OCI-LY7 (cell line): ENCODE measurements at regions not wholly inside any gene's neighbourhood (a gene's known extent, or its start where the extent isn't known, plus 50 kb on each side); places are given as distances from the start of the nearest gene placed in this dataset.

Experiments used
- BruUV-seq: library from RNA; stranded (reverse); fragments of 400-500 nt; replicated peaks from 2 replicates; lab custom pipeline; 2021; lab: Mats Ljungman, UMichigan
- CTCF ChIA-PET: fragments of 300-600 bp; sonication (Branson Sonifier 250); formaldehyde crosslinking; loops from one replicate; lab custom pipeline; 2022; ENCODE audit warnings: antibody characterized with exemption; ENCODE audit not compliant: unreplicated experiment; lab: Charles Lee
- POLR2A ChIA-PET: fragments of 300-600 bp; sonication (Branson Sonifier 250); formaldehyde crosslinking; loops from one replicate; lab custom pipeline; 2022; ENCODE audit warnings: antibody characterized with exemption; lab: Charles Lee
- DNase-seq: peaks from one replicate; pipeline ENCODE4 v3.0.0-alpha.2; 2015; ENCODE audit warnings: low spot score
- H2AFZ ChIP-seq: fragments of 200-600 bp; sonication (generic), shearing (Covaris generic); 2 replicates; pipeline ENCODE4 v1.6.1; 2014; ENCODE audit warnings: mild to moderate bottlenecking, antibody characterized with exemption, low read length, moderate library complexity
- H3K27ac ChIP-seq: fragments of 200-600 bp; sonication (generic); 2 replicates; pipeline ENCODE4 v1.5.1; 2014; ENCODE audit warnings: mixed run types, low read depth, mild to moderate bottlenecking, moderate library complexity, low read length, inconsistent platforms; ENCODE audit not compliant: poor library complexity, severe bottlenecking
- H3K36me3 ChIP-seq: fragments of 200-600 bp; sonication (generic); 2 replicates; pipeline ENCODE4 v1.6.1; 2014; ENCODE audit warnings: mild to moderate bottlenecking, antibody characterized with exemption, low read length, moderate library complexity, mixed read lengths; ENCODE audit not compliant: insufficient read depth
- H3K4me1 ChIP-seq: fragments of 200-600 bp; sonication (generic); 2 replicates; pipeline ENCODE4 v1.5.1; 2014; ENCODE audit warnings: mild to moderate bottlenecking, low read length; ENCODE audit not compliant: insufficient read depth, poor library complexity, severe bottlenecking
- H3K4me2 ChIP-seq: fragments of 200-600 bp; sonication (generic); 2 replicates; pipeline ENCODE4 v1.6.1; 2014; ENCODE audit warnings: mild to moderate bottlenecking, low read length
- H3K4me3 ChIP-seq: fragments of 200-600 bp; sonication (generic); 2 replicates; pipeline ENCODE4 v1.5.1; 2014; ENCODE audit warnings: mild to moderate bottlenecking, low read depth, low read length; ENCODE audit not compliant: poor library complexity, severe bottlenecking
- H3K79me2 ChIP-seq: fragments of 200-600 bp; sonication (generic); 2 replicates; pipeline ENCODE4 v1.6.1; 2016; ENCODE audit warnings: low read depth, mild to moderate bottlenecking, low read length, moderate library complexity, mixed read lengths; ENCODE audit not compliant: insufficient read depth
- H3K9me2 ChIP-seq: fragments of 200-600 bp; sonication (generic); 2 replicates; pipeline ENCODE4 v1.6.1; 2016; ENCODE audit warnings: mild to moderate bottlenecking, low read length, mixed read lengths; ENCODE audit not compliant: insufficient read depth
- H3K9me3 ChIP-seq: fragments of 200-600 bp; sonication (generic); 2 replicates; pipeline ENCODE4 v1.6.1; 2014; ENCODE audit warnings: mild to moderate bottlenecking, mixed run types, low read length, mixed read lengths
- H4K20me1 ChIP-seq: fragments of 200-600 bp; sonication (generic); 2 replicates; pipeline ENCODE4 v1.6.1; 2014; ENCODE audit warnings: mild to moderate bottlenecking, antibody characterized with exemption, low read length, moderate library complexity, mixed read lengths; ENCODE audit not compliant: insufficient read depth
- CTCF ChIP-seq: fragments of 200-600 bp; sonication (generic); conservative IDR thresholded peaks from 2 replicates; pipeline ENCODE4 v1.5.1; 2014; ENCODE audit warnings: mild to moderate bottlenecking, antibody characterized with exemption, low read length, moderate library complexity, mixed read lengths
- EZH2phosphoT487 ChIP-seq: fragments of 200-600 bp; sonication (generic); IDR thresholded peaks from 2 replicates; pipeline ENCODE4 v1.6.1; 2018; ENCODE audit warnings: low read depth, borderline replicate concordance, mild to moderate bottlenecking, mixed run types, antibody characterized with exemption, low read length, moderate library complexity, mixed read lengths
- intact Hi-C: fragments of 100-400 bp; cut with micrococcal nuclease; formaldehyde crosslinking; loops from one replicate; pipeline ENCODE4 v1.10.0; 2022; ENCODE audit not compliant: unreplicated experiment

- Histone ChIP-seq H3K4me2 (no peak overlapping the region), H3K4me1 (no peaks in the 10 kb centered on the region), H3K9me2 (no peaks in the 10 kb centered on the region), H3K4me3 (no peak overlapping the region), H3K27ac (no peak overlapping the region), H4K20me1 (no peaks in the 10 kb centered on the region), H3K9me3 (no peaks in the 10 kb centered on the region), H3K79me2 (no peaks in the 10 kb centered on the region), H2AFZ (no peak overlapping the region), H3K36me3 (no peaks in the 10 kb centered on the region)
- TF ChIP-seq CTCF, result no peak
- no peak for TF ChIP-seq EZH2phosphoT487
- ChIA-PET POLR2A (no interaction called here), CTCF (no interaction called here)
- DNase-seq, result no peak
- no TSS peak for BruUV-seq
- intact Hi-C loops, result no loop called here
Measured at GRCh38 chr9:27654629-27655285, 81.5 kb upstream of the C9orf72 start.

GRCh38 chr9:27655441-27655840 is 82.2 kb upstream of the C9orf72 start:
- Histone ChIP-seq H3K36me3 (no peaks in the 10 kb centered on the region), H3K4me1 (no peaks in the 10 kb centered on the region), H3K27ac (no peak overlapping the region), H3K9me2 (no peaks in the 10 kb centered on the region), H3K9me3 (no peaks in the 10 kb centered on the region), H3K79me2 (no peaks in the 10 kb centered on the region), H4K20me1 (no peaks in the 10 kb centered on the region), H2AFZ (no peak overlapping the region), H3K4me2 (no peak overlapping the region), H3K4me3 (no peak overlapping the region)
- intact Hi-C loops, result no loop called here
- ChIA-PET POLR2A (interaction anchor here (0.7 kb wide), 1 partner anchor 356 kb away, joined by 3 read pairs; no protein-coding TSS in a partner anchor), CTCF (no interaction called here)
- no peak for TF ChIP-seq CTCF
- TF ChIP-seq EZH2phosphoT487, result no peak
- no TSS peak for BruUV-seq
- no peak for DNase-seq

GRCh38 chr9:27659001-27659400 is 85.7 kb upstream of the C9orf72 start:
- POLR2A ChIA-PET, result no interaction called here
- DNase-seq, result no peak
- Histone ChIP-seq H2AFZ (no peak overlapping the region), H3K9me3 (no peaks in the 10 kb centered on the region), H3K9me2 (no peaks in the 10 kb centered on the region), H3K36me3 (no peaks in the 10 kb centered on the region), H3K4me1 (no peaks in the 10 kb centered on the region), H4K20me1 (no peaks in the 10 kb centered on the region), H3K27ac (no peak overlapping the region), H3K4me3 (no peak overlapping the region), H3K4me2 (no peak overlapping the region), H3K79me2 (no peaks in the 10 kb centered on the region)
- CTCF ChIA-PET, result no interaction called here
- no peak for TF ChIP-seq CTCF
- no peak for TF ChIP-seq EZH2phosphoT487
- intact Hi-C loops, result no loop called here
- no TSS peak for BruUV-seq
